ENCODE measurements at regions not wholly inside any gene's neighbourhood (a gene's known extent, or its start where the extent isn't known, plus 50 kb on each side); places are given as distances from the start of the nearest gene placed in this dataset.

GRCh38 chr10:29035721-29036120 is 253.1 kb upstream of the LYZL1 start:
- DNase-seq (ENCODE audit: low read depth, low spot score) (no peak), ATAC-seq (no peak)
- in situ Hi-C loops (cut with HindIII; ENCODE audit: low pct_unique_long_range_greater_than_20kb, low sequenced_read_pairs) (no loop called here), intact Hi-C loops (cut with micrococcal nuclease; ENCODE audit: unreplicated experiment) (no loop called here)
- H3K4me3 ChIP-seq (ENCODE audit: low read depth in 2 of 2, low read length in 2 of 2): no peak overlapping the region
- no TSS peak for BruUV-seq (replicated peaks)
- POLR2A ChIA-PET: no interaction called here
- TF ChIP-seq CTCF (IDR thresholded peaks at IDR 0.05) (no peak), SIN3A (IDR thresholded peaks at IDR 0.05; ENCODE audit: borderline replicate concordance, insufficient read depth, low read depth, low read length) (no peak), TCF7L2 (IDR thresholded peaks at IDR 0.05; ENCODE audit: low read depth, low read length) (no peak), REST (IDR thresholded peaks at IDR 0.05; ENCODE audit: insufficient read depth in 1 of 2, low read depth in 2 of 2, low read length in 1 of 2) (no peak), POLR2AphosphoS5 (IDR thresholded peaks at IDR 0.05; ENCODE audit: low read depth, low read length) (no peak)
- H3K27me3 ChIP-seq (ENCODE audit: control insufficient read depth, insufficient read depth, low read length): no peaks in the 10 kb centered on the region
- H3K36me3 ChIP-seq (ENCODE audit: control insufficient read depth, insufficient read depth, low read length): no peaks in the 10 kb centered on the region
- no peaks in the 10 kb centered on the region for H3K9me3 ChIP-seq (ENCODE audit: control insufficient read depth, insufficient read depth, low read depth, low read length)
- CTCF ChIA-PET: no interaction called here
- H3K27ac ChIP-seq (ENCODE audit: low read length): no peak overlapping the region
- no peaks in the 10 kb centered on the region for H3K4me1 ChIP-seq (ENCODE audit: control insufficient read depth, insufficient read depth, low read length)

GRCh38 chr10:29037348-29038113 is 251.3 kb upstream of the LYZL1 start:
- BruUV-seq (replicated peaks): no TSS peak
- H3K27ac ChIP-seq (ENCODE audit: low read length): no peak overlapping the region
- no peaks in the 10 kb centered on the region for H3K4me1 ChIP-seq (ENCODE audit: control insufficient read depth, insufficient read depth, low read length)
- in situ Hi-C loops (cut with HindIII; ENCODE audit: low pct_unique_long_range_greater_than_20kb, low sequenced_read_pairs) (no loop called here), intact Hi-C loops (cut with micrococcal nuclease; ENCODE audit: unreplicated experiment) (no loop called here)
- DNase-seq (ENCODE audit: low read depth, low spot score): no peak
- H3K36me3 ChIP-seq (ENCODE audit: control insufficient read depth, insufficient read depth, low read length): no peaks in the 10 kb centered on the region
- no peaks in the 10 kb centered on the region; the same call in 1 of the 2 replicates for H3K27me3 ChIP-seq (ENCODE audit: control insufficient read depth, insufficient read depth, low read length)
- H3K9me3 ChIP-seq (ENCODE audit: control insufficient read depth, insufficient read depth, low read depth, low read length): no peaks in the 10 kb centered on the region
- CTCF ChIA-PET: no interaction called here
- no peak for ATAC-seq
- POLR2A ChIA-PET: no interaction called here
- no peak for TF ChIP-seq REST (IDR thresholded peaks at IDR 0.05; ENCODE audit: insufficient read depth in 1 of 2, low read depth in 2 of 2, low read length in 1 of 2)
- TF ChIP-seq CTCF (IDR thresholded peaks at IDR 0.05): no peak
- no peak for TF ChIP-seq SIN3A (IDR thresholded peaks at IDR 0.05; ENCODE audit: borderline replicate concordance, insufficient read depth, low read depth, low read length)
- no peak for TF ChIP-seq TCF7L2 (IDR thresholded peaks at IDR 0.05; ENCODE audit: low read depth, low read length)
- no peak for TF ChIP-seq POLR2AphosphoS5 (IDR thresholded peaks at IDR 0.05; ENCODE audit: low read depth, low read length)
- no peak overlapping the region for H3K4me3 ChIP-seq (ENCODE audit: low read depth in 2 of 2, low read length in 2 of 2)

Data from Panc1 (cell line).